CD4-positive, alpha-beta T cell treated with Interleukin-17A for 4 hours (primary cell): ENCODE measurements at regions not wholly inside any gene's neighbourhood (a gene's known extent, or its start where the extent isn't known, plus 50 kb on each side); places are given as distances from the start of the nearest gene placed in this dataset.
"Not testable (repeated sequence)": the region's sequence is repeated elsewhere in the genome, so short reads cannot be mapped to it uniquely, and the experiment has no call there.

Experiments used
- DNase-seq: peaks from one replicate; pipeline ENCODE4 v3.0.0-alpha.2; 2020; ENCODE audit warnings: mixed read lengths

DNA sequence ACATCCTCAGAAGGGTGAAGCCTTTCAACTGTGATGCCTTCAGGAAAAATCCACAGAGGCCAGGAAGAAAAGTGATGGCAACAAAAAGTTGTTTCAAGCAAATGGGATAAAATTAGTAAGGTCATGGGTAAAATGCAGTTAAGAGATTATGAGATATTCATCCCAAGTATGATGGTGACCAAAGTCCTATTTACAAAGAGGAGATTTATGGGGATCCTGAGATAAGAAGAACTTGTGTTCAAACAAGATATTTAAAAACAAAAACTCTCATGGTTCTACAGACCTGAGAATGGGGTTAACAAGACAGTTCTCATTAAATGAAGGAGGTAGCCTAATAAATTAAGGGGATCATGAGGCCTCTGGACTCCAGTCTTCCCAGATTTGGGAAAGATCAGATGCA is 184.4 kb downstream of the FCRL5 start:
- no peak for DNase-seq

DNA sequence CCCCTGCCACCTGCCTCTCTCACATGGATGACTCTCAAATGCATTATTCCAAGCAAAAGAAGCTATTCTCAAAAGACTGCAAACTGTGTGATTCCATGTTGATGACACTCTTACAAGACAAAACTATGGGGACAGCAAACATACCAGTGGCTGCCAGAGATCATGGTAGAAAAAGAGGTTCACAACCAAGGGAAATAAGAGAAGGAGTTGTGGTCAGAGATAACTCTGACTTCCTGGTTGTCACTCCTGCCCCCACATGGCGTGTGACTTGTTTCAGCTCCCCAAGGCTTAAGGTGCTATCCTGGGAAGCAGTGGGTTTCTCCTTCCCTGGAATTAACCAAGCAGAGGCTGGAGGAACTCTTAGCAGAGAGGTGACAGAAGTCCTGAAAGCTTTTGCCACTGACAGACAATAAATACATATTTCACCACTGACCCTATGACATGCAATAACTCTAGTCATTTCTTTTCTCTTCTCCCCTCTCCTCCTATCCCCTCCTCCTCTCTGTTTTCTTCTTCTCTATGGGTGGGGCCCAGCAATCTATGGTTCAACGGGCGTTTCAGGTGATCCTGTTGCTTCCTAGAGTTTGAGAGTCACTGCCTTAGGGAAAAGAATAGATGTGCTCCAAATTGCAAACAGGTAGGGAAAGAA is 185.1 kb downstream of the FCRL5 start:
- DNase-seq, result no peak

- DNase-seq, result no peak
These were observed 187.7 kb downstream of the FCRL5 start for GRCh38 chr1:157364612-157365011.

- no peak for DNase-seq
These were observed 188.6 kb downstream of the FCRL5 start for GRCh38 chr1:157363660-157364140.

DNA sequence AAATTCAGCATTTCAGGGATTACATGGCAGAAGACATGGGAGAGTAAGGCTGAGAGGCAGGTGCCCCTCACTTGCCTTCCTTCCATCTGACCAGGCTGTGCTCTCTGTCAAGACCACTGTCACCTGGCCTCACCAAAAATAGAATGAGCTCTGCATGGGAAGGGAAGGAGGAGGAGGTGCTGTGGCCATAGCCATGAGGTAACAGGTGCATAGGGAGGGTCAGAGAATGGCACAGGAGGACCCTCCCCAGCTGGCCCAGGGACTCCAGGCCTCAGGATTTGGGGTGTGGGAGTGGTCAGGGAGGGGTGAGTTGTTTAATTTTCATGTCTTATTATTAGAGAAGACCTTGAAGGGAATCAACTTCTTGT is 192.3 kb downstream of the FCRL5 start:
- no peak for DNase-seq

GRCh38 chr1:157359314-157360022 is 192.8 kb downstream of the FCRL5 start:
- no peak for DNase-seq

- DNase-seq, result no peak
These were observed 195.2 kb downstream of the FCRL5 start for GRCh38 chr1:157357111-157357510.

- no peak for DNase-seq
These were observed 195.7 kb downstream of the FCRL5 start for GRCh38 chr1:157356601-157357000.

DNA sequence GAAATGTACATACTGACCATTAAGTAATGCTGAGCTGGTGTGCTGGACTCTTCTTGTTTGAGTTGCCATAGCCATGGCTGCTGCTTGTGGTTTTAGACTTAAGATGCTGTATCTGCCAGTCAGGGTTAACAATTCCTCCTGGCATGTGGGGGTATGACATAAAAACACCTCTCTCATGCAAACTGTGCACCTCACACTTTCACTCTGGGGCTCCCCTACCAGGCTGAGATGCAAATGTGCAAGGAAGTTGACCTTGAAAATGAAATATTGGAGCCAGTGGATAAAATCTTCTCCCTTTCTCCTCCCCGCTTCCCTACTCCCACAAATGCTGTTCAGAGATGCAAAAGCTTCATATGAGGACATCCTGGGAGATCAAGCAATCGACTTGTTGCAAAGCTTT is 198.8 kb downstream of the FCRL5 start:
- no peak for DNase-seq

GRCh38 chr1:157352817-157353408 is 199.4 kb downstream of the FCRL5 start:
- no peak for DNase-seq

DNA sequence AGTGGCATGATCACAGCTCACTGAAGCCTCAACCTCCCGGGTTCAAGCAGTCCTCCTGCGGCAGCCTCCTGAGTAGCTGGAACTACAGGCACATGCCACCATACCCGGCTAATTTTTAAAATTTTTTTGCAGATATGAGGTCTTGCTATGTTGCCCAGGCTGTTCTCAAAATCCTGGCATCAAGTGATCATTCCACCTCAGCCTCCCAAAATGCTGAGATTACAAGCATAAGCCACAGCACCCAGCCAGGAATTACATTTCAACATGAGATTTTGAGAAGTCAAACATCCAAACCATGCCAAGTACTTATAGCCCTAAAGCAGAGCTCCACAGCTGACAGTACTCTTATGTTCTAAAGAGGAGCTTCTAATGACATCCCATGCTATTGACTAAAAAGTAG is 200.1 kb downstream of the FCRL5 start:
- no peak for DNase-seq

DNA sequence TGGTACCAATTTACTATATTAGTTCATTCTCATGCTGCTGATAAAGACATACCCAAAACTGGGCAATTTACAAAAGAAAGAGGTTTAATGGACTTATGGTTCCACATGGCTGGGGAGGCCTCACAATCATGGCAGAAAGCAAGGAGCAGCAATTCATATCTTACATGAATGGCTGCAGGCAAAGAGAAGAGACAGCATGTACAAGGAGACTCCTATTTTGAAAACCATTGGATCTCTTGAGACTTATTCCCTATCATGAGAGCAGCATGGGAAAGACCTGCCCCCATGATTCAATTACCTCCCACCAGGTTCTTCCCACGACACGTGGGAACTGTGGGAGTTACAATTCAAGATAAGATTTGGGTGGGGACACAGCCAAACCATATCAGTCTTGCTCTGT is 200.5 kb downstream of the FCRL5 start:
- not testable (repeated sequence) for DNase-seq

- no peak for DNase-seq
These were observed 203.5 kb downstream of the FCRL5 start for GRCh38 chr1:157348538-157349480.

- DNase-seq, result no peak
These were observed 204.8 kb downstream of the FCRL5 start for GRCh38 chr1:157347506-157347905.

DNA sequence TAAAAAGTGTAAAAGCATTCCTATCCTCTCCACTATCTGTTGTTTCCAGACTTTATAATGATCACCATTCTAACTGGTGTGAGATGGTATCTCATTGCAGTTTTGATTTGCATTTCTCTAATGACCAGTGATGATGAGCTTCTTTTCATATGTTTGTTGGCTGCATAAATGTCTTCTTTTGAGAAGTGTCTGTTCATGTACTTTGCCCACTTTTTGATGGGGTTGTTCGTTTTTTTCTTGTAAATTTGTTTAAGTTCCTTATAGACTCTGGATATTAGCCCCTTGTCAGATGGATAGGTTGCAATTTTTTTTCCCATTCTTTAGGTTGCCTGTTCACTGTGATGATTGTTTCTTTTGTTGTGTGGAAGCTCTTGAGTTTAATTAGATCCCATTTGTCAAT is 199.6 kb upstream of the ETV3 start:
- not testable (repeated sequence) for DNase-seq

GRCh38 chr1:157335056-157335455 is 196.9 kb upstream of the ETV3 start:
- no peak for DNase-seq

GRCh38 chr1:157334041-157334440 is 195.8 kb upstream of the ETV3 start:
- no peak for DNase-seq

DNA sequence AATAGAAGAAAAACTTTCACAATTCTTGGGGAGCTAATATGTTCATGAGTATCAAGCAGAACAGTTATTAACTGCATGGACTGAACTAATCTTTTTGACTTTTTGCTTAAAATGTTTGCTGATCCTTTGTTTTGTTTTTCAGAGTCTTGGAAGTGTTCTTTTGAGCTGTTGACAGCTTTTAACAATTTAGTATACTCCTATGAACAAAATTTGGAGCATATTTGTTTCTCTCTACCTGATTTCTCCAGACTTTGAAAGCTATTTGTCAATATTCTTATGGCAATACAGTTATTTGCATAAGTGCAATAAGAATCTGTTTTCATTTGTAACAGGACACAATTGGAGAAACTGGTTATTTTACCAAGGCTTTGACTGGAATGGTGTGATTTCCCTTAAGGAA is 192.0 kb upstream of the ETV3 start:
- DNase-seq, result not testable (repeated sequence)

GRCh38 chr1:157328120-157328519 is 189.9 kb upstream of the ETV3 start:
- not testable (repeated sequence) for DNase-seq

DNA sequence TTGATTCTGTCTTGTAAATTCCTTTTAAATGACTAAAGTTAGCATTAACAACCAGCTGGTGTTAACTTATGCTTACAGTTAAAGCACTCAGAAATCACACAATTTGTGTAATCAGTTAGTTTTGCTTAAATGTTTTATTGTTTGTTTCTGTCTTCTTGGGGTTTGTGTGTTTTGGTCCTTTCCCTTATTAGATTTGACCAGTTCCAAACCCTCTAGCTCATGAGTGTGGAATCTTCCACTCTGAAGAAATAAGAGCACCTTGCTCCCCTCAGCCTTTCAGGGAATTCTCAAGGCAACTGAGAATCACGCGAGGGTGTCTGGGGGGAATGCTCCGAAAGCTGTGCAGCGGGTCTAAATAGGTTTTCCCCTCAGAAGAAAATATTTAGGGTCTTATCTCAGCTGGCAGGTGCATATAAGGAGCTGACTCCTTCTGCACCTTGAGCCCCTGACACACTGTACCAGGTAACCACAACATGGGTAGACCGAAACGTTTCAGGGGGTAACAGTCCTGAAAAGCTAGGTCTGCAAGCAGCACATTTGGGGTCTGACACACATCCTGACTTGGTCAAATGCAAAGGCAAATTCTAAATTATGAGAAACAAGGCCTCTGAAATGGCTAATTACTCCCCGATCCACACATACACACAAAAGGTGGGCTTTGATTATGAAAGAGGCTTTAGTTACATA is 188.1 kb upstream of the ETV3 start:
- DNase-seq, result no peak

DNA sequence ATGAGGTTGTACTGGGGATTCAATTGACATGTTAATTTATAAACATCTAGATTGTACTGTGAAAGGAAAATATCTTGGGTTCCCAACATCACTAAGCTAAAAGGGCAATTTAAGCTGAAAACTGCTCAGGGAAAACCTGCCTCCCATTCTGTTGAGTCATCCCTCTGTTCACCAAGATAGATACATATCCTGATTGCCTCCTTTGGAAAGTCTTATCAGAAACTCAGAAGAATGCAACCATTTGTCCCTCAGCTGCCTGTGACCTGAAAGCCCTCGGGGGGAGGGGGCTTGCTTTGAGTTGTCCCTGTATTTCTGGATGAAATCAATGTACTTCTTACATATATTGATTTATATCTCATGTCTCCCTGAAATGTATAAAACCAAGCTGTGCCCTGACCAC is 187.0 kb upstream of the ETV3 start:
- no peak for DNase-seq

DNA sequence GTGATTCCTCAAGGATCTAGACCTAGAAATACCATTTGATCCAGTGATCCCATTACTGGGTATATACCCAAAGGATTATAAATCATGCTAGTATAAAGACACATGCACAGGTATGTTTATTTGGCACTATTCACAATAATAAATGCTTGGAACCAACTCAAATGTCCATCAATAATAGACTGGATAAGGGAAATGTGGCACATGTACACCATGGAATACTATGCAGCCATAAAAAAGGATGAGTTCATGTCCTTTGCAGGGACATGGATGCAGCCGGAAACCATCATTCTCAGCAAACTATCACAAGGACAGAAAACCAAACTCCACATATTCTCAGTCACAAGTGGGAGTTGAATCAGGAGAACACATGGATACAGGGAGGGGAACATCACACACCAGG is 183.8 kb upstream of the ETV3 start:
- not testable (repeated sequence) for DNase-seq

DNA sequence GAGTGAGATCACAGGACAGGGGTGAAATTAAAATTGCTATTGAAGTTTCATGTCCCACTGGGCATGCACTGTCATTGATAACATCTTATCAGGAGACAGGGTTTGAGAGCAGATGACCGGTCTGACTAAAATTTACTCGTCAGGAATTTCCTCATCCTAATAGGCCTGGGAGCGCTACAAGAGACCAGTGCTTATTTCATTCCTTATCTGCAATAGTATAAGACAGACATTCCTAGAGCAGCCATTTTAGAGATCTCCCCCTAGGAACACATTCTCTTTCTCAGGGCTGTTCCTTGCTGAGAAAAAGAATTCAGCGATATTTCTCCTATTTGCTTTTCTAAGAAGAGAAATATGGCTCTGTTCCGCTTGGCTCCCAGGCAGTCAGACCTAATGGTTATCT is 181.4 kb upstream of the ETV3 start:
- no peak for DNase-seq
